HepG2 (cell line): ENCODE measurements at regions not wholly inside any gene's neighbourhood (a gene's known extent, or its start where the extent isn't known, plus 50 kb on each side); places are given as distances from the start of the nearest gene placed in this dataset.

ENCODE experiments used
- EZH2 ChIP-seq: conservative IDR thresholded peaks from 2 replicates; pipeline ENCODE4 v1.6.1; 2012; ENCODE audit warnings: mild to moderate bottlenecking, low read depth, low read length, moderate library complexity
- RBM39 ChIP-seq: fragments of 200-400 bp; formaldehyde crosslinking; IDR thresholded peaks from one replicate; pipeline ENCODE4 v1.6.1; 2018; ENCODE audit warnings: antibody characterized with exemption, mild to moderate bottlenecking, low read depth, low read length; ENCODE audit not compliant: poor library complexity, severe bottlenecking
- RFXANK ChIP-seq: IDR thresholded peaks from 2 replicates; pipeline ENCODE4 v1.6.1; 2016
- ZNF121 ChIP-seq: sonication (generic); formaldehyde crosslinking; IDR thresholded peaks from 2 replicates; pipeline ENCODE4 v1.5.0; 2020; ENCODE audit warnings: mild to moderate bottlenecking, missing genetic modification reagents
- TF ChIP-seq, protein P1 (sequence below): sonication (generic); formaldehyde crosslinking; IDR thresholded peaks from 2 replicates; pipeline ENCODE4 v1.5.1; 2020; ENCODE audit warnings: mild to moderate bottlenecking, missing genetic modification reagents, moderate library complexity
- TF ChIP-seq, protein P2 (sequence below): sonication (generic); formaldehyde crosslinking; IDR thresholded peaks from 2 replicates; pipeline ENCODE4 v1.4.0; 2020; ENCODE audit warnings: mild to moderate bottlenecking, missing genetic modification reagents
- TF ChIP-seq, protein P3 (sequence below): sonication (generic); formaldehyde crosslinking; IDR thresholded peaks from 2 replicates; pipeline ENCODE4 v1.5.0; 2020; ENCODE audit warnings: mild to moderate bottlenecking, missing genetic modification reagents, moderate library complexity

DNA sequence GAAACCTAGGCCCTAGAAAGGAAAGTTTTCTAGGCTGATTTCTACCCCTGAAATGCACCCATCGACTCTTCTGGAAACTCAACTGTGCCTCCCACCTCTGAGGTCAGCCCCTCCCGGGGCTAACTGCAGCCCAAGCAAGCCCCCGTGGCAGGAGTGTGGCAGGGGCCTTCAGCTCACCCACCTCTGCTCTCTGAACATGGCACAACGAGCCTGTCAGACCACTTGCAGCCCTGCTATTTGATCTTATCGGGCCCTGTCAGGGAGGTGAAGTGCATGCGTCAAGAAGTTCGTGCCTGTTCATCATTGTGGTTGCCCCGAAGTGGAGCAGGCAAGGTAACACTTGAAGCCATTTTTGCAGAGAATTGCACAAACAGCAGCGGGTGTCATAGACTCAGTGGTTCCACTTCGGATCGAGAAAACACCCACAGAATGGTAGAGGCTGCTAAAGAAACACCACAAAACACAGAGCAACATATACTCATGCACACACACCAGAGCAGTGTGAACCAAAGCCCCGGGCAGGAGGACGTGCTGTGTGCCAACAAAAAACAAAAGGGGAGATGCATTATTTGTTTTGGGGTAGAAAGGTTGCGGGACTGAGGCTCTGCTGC lies 262.7 kb downstream of the ETS1 start:
- TF ChIP-seq, protein P1, sequence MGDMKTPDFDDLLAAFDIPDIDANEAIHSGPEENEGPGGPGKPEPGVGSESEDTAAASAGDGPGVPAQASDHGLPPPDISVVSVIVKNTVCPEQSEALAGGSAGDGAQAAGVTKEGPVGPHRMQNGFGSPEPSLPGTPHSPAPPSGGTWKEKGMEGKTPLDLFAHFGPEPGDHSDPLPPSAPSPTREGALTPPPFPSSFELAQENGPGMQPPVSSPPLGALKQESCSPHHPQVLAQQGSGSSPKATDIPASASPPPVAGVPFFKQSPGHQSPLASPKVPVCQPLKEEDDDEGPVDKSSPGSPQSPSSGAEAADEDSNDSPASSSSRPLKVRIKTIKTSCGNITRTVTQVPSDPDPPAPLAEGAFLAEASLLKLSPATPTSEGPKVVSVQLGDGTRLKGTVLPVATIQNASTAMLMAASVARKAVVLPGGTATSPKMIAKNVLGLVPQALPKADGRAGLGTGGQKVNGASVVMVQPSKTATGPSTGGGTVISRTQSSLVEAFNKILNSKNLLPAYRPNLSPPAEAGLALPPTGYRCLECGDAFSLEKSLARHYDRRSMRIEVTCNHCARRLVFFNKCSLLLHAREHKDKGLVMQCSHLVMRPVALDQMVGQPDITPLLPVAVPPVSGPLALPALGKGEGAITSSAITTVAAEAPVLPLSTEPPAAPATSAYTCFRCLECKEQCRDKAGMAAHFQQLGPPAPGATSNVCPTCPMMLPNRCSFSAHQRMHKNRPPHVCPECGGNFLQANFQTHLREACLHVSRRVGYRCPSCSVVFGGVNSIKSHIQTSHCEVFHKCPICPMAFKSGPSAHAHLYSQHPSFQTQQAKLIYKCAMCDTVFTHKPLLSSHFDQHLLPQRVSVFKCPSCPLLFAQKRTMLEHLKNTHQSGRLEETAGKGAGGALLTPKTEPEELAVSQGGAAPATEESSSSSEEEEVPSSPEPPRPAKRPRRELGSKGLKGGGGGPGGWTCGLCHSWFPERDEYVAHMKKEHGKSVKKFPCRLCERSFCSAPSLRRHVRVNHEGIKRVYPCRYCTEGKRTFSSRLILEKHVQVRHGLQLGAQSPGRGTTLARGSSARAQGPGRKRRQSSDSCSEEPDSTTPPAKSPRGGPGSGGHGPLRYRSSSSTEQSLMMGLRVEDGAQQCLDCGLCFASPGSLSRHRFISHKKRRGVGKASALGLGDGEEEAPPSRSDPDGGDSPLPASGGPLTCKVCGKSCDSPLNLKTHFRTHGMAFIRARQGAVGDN (CRISPR knock-in tag), result no peak
- TF ChIP-seq RBM39 (no peak), EZH2 (no peak), RFXANK (CRISPR knock-in tag) (no peak), ZNF121 (CRISPR knock-in tag) (no peak)
- TF ChIP-seq, protein P2, sequence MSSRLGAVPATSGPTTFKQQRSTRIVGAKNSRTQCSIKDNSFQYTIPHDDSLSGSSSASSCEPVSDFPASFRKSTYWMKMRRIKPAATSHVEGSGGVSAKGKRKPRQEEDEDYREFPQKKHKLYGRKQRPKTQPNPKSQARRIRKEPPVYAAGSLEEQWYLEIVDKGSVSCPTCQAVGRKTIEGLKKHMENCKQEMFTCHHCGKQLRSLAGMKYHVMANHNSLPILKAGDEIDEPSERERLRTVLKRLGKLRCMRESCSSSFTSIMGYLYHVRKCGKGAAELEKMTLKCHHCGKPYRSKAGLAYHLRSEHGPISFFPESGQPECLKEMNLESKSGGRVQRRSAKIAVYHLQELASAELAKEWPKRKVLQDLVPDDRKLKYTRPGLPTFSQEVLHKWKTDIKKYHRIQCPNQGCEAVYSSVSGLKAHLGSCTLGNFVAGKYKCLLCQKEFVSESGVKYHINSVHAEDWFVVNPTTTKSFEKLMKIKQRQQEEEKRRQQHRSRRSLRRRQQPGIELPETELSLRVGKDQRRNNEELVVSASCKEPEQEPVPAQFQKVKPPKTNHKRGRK (CRISPR knock-in tag), result no peak
- TF ChIP-seq, protein P3, sequence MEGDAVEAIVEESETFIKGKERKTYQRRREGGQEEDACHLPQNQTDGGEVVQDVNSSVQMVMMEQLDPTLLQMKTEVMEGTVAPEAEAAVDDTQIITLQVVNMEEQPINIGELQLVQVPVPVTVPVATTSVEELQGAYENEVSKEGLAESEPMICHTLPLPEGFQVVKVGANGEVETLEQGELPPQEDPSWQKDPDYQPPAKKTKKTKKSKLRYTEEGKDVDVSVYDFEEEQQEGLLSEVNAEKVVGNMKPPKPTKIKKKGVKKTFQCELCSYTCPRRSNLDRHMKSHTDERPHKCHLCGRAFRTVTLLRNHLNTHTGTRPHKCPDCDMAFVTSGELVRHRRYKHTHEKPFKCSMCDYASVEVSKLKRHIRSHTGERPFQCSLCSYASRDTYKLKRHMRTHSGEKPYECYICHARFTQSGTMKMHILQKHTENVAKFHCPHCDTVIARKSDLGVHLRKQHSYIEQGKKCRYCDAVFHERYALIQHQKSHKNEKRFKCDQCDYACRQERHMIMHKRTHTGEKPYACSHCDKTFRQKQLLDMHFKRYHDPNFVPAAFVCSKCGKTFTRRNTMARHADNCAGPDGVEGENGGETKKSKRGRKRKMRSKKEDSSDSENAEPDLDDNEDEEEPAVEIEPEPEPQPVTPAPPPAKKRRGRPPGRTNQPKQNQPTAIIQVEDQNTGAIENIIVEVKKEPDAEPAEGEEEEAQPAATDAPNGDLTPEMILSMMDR (CRISPR knock-in tag), result no peak
